HEK293 (cell line): ENCODE measurements at regions not wholly inside any gene's neighbourhood (a gene's known extent, or its start where the extent isn't known, plus 50 kb on each side); places are given as distances from the start of the nearest gene placed in this dataset.
"Not testable (repeated sequence)": the region's sequence is repeated elsewhere in the genome, so short reads cannot be mapped to it uniquely, and the experiment has no call there.

Experiments used
- CTCF ChIA-PET: fragments of 350-600 bp; formaldehyde crosslinking; extraction: SDS; loops from one replicate; lab custom pipeline; 2021; ENCODE audit warnings: antibody characterized with exemption; lab: Yijun Ruan, JAX
- POLR2A ChIA-PET: fragments of 300-600 bp; formaldehyde crosslinking; extraction: SDS; loops from one replicate; lab custom pipeline; 2020; ENCODE audit warnings: antibody characterized with exemption, inconsistent platforms; lab: Yijun Ruan, JAX
- H3K27ac ChIP-seq: fragments of 200-500 bp; sonication (Bioruptor generic); 2 replicates; pipeline ENCODE4 v1.5.1; 2014; ENCODE audit warnings: low read depth, low read length, control low read depth, inconsistent platforms; ENCODE audit errors: extremely low read depth
- H3K36me3 ChIP-seq, 2 experiments: fragments of 200-500 bp in 1 of 2; sonication (Bioruptor generic) in 1 of 2; 1 replicate in 1 of 2; 2 replicates in 1 of 2; pipeline ENCODE4 v1.5.1; 2014 to 2017; ENCODE audit warnings: inconsistent platforms in 2 of 2, low read length in 2 of 2; ENCODE audit not compliant: control insufficient read depth in 2 of 2, insufficient read depth in 1 of 2
- H3K4me1 ChIP-seq: fragments of 200-500 bp; sonication (Bioruptor generic); 2 replicates; pipeline ENCODE4 v1.5.1; 2014; ENCODE audit warnings: mild to moderate bottlenecking, low read length, inconsistent platforms; ENCODE audit not compliant: control insufficient read depth, insufficient read depth
- H3K4me3 ChIP-seq: 2 replicates; pipeline ENCODE4 v1.5.1; 2011; ENCODE audit warnings: low read depth, mild to moderate bottlenecking, control low read depth, low read length, moderate library complexity
- H3K9me3 ChIP-seq: fragments of 200-500 bp; sonication (Bioruptor generic); 2 replicates; pipeline ENCODE4 v1.5.1; 2014; ENCODE audit warnings: low read depth, low read length, inconsistent platforms; ENCODE audit not compliant: control insufficient read depth, insufficient read depth

DNA sequence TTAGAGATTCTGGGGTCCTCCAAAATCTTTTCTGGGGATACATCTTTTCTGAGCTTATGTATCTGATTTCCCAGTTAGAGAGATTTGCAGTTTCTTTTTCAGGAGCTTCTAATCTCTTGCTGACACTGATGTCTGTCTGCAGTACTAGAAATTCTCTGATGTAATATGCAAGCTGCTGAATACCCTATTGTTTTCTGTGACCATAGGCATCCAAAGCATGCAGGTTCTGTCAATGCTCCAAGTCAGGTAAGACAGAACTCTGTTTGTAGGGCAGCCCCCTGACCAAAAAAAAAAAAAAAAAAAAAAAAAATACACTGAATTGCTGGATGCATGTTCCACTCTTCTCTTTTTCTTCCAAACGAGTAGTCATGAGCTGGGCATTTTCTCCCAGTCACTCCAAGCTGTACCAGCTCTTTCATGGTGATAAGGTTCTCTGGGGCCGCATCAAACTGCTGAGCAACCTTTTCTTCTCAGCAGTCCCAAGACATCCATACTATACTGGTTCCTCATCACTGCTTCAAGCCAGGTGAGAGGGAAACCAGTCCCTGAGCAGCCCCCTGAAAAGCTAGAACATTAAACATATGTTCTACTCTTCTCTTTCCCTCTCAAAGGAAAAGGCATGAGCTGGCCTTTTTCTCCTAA, 354.9 kb upstream of the ANKRD20A1 start:
- POLR2A ChIA-PET, H3K9me3 ChIP-seq, H3K4me1 ChIP-seq, H3K4me3 ChIP-seq, H3K36me3 ChIP-seq, CTCF ChIA-PET, H3K27ac ChIP-seq: not testable (repeated sequence)

- H3K9me3 ChIP-seq, POLR2A ChIA-PET, H3K27ac ChIP-seq, CTCF ChIA-PET, H3K4me1 ChIP-seq, H3K4me3 ChIP-seq, H3K36me3 ChIP-seq: not testable (repeated sequence)
Observed at GRCh38 chr9:67492028-67492427, 366.7 kb upstream of the ANKRD20A1 start.

DNA sequence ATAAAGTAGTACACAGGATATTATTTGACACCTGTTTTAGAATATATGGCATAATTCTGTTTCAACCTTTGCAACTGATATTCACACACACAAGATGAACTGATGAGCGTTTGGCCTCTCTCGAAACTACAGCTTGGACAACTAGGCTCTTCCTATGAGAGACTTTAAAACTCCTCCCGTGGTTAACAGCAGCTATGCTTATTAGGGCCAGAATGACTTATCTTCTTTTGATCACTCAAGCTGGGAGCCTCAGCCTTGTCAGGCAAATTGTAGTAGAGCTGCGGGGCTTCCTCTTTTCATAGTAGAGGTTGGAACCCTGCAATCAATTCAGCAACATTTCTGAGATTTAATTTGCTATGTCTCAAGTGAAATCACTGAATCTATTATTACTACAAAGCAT, 381.3 kb upstream of the ANKRD20A1 start:
- CTCF ChIA-PET, H3K27ac ChIP-seq, POLR2A ChIA-PET, H3K4me1 ChIP-seq, H3K9me3 ChIP-seq, H3K4me3 ChIP-seq, H3K36me3 ChIP-seq: not testable (repeated sequence)

DNA sequence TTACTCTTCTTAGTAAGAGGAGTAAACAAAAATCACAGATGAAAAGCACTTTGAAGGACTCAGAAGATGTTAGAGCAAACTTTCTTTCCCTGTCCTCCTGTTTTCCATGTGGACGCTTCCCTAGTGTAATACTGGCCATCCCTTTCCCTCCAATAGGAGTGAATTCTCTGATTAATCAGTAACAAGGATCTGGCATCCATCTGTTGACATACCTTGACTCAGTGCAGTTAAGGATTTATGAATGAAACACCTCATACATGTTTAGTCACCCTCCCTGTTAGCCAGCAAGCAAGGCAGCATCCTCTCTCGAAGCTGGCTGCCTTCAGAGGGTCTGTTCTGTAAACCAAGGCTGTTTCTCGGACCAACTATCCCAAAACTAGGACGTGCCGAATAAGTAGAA, 388.0 kb upstream of the ANKRD20A1 start:
- H3K36me3 ChIP-seq, POLR2A ChIA-PET, CTCF ChIA-PET, H3K27ac ChIP-seq, H3K4me3 ChIP-seq, H3K9me3 ChIP-seq, H3K4me1 ChIP-seq: not testable (repeated sequence)

- H3K4me3 ChIP-seq, H3K36me3 ChIP-seq, H3K9me3 ChIP-seq, H3K27ac ChIP-seq, CTCF ChIA-PET, POLR2A ChIA-PET, H3K4me1 ChIP-seq: not testable (repeated sequence)
Observed at GRCh38 chr9:67468326-67468725, 390.4 kb upstream of the ANKRD20A1 start.

GRCh38 chr9:67461796-67462757, 396.7 kb upstream of the ANKRD20A1 start:
- H3K4me1 ChIP-seq, POLR2A ChIA-PET, H3K4me3 ChIP-seq, H3K36me3 ChIP-seq, H3K27ac ChIP-seq, CTCF ChIA-PET, H3K9me3 ChIP-seq: not testable (repeated sequence)

- POLR2A ChIA-PET, H3K4me3 ChIP-seq, H3K27ac ChIP-seq, H3K4me1 ChIP-seq, H3K9me3 ChIP-seq, CTCF ChIA-PET, H3K36me3 ChIP-seq: not testable (repeated sequence)
Observed at GRCh38 chr9:67452941-67453340, 405.8 kb upstream of the ANKRD20A1 start.

GRCh38 chr9:67442313-67442712, 416.4 kb upstream of the ANKRD20A1 start:
- H3K4me3 ChIP-seq, H3K9me3 ChIP-seq, H3K36me3 ChIP-seq, CTCF ChIA-PET, H3K27ac ChIP-seq, H3K4me1 ChIP-seq, POLR2A ChIA-PET: not testable (repeated sequence)

GRCh38 chr9:67437011-67437410, 421.7 kb upstream of the ANKRD20A1 start:
- POLR2A ChIA-PET, H3K27ac ChIP-seq, H3K9me3 ChIP-seq, H3K4me1 ChIP-seq, H3K4me3 ChIP-seq, CTCF ChIA-PET, H3K36me3 ChIP-seq: not testable (repeated sequence)

GRCh38 chr9:67424881-67425280, 432.5 kb upstream of the SPATA31A3 start:
- H3K4me3 ChIP-seq, H3K27ac ChIP-seq, H3K36me3 ChIP-seq, H3K4me1 ChIP-seq, H3K9me3 ChIP-seq, CTCF ChIA-PET, POLR2A ChIA-PET: not testable (repeated sequence)

DNA sequence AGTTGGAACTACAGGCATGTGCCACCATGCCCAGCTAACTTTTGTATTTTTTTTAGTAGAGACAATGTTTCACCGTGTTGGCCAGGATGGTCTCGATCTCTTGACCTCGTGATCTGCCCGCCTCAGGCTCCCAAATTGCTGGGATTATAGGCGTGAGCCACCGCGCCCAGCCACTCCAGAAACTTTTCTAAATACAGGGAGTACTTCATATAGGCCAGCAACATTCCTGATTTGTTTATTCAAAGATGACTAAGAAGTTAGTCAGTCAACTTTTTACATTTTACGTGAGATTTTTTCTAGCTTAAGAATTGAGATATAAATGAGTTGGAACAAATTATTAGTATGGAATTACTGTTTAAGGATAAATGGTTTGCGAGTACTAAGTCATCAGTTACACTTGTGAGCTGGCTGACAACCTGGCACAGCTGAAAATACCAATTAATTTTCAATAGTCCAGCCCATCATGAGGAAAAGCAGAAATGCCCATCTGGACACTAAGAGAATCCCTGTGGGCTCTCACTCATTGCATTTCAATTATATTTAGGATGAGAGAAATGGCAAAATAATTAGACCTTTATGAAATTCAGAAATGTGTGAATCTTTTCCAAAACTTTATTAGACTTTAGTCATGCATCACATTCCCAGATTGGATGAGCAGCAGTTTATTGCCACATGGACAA, 430.8 kb upstream of the SPATA31A3 start:
- H3K4me1 ChIP-seq, H3K27ac ChIP-seq, H3K36me3 ChIP-seq, POLR2A ChIA-PET, H3K4me3 ChIP-seq, CTCF ChIA-PET, H3K9me3 ChIP-seq: not testable (repeated sequence)
